K562 (cell line): ENCODE measurements at regions not wholly inside any gene's neighbourhood (a gene's known extent, or its start where the extent isn't known, plus 50 kb on each side); places are given as distances from the start of the nearest gene placed in this dataset.

Experiments used
- EHMT2 ChIP-seq: fragments of 450-650 bp; IDR thresholded peaks from 2 replicates; pipeline ENCODE4 v1.6.1; 2018; ENCODE audit warnings: antibody characterized with exemption
- NRF1 ChIP-seq, 2 experiments: fragments of 450-650 bp; IDR thresholded peaks in 1 of 2; conservative IDR thresholded peaks in 1 of 2; 2 replicates each; pipeline ENCODE4 v1.6.1; 2014; ENCODE audit warnings: mild to moderate bottlenecking in 2 of 2
- ZFP30 ChIP-seq: fragments of 250-450 bp; sonication (Bioruptor Pico); IDR thresholded peaks from 2 replicates; pipeline ENCODE4 v1.8.0; 2022; ENCODE audit warnings: moderate library complexity, mild to moderate bottlenecking, inconsistent platforms, borderline replicate concordance
- ZNF644 ChIP-seq: fragments of 200-800 bp; sonication (Bioruptor generic); IDR thresholded peaks from 2 replicates; pipeline ENCODE4 v1.6.1; 2016; ENCODE audit warnings: low read depth, missing genetic modification characterization, missing compliant biosample characterization
- TF ChIP-seq, protein P1 (sequence below), 2 experiments: fragments of 450-650 bp; IDR thresholded peaks; 2 replicates each; pipeline ENCODE4 v1.6.1; 2016; ENCODE audit warnings: mild to moderate bottlenecking in 2 of 2, borderline replicate concordance in 1 of 2, low read depth in 1 of 2, moderate library complexity in 1 of 2
- TF ChIP-seq, protein P2 (sequence below): fragments of 200-400 bp; formaldehyde crosslinking; IDR thresholded peaks from 2 replicates; pipeline ENCODE4 v1.6.1; 2017; ENCODE audit warnings: mild to moderate bottlenecking, low read depth, low read length, moderate library complexity

- TF ChIP-seq ZNF644 (tag), result no peak
- TF ChIP-seq, protein P1, sequence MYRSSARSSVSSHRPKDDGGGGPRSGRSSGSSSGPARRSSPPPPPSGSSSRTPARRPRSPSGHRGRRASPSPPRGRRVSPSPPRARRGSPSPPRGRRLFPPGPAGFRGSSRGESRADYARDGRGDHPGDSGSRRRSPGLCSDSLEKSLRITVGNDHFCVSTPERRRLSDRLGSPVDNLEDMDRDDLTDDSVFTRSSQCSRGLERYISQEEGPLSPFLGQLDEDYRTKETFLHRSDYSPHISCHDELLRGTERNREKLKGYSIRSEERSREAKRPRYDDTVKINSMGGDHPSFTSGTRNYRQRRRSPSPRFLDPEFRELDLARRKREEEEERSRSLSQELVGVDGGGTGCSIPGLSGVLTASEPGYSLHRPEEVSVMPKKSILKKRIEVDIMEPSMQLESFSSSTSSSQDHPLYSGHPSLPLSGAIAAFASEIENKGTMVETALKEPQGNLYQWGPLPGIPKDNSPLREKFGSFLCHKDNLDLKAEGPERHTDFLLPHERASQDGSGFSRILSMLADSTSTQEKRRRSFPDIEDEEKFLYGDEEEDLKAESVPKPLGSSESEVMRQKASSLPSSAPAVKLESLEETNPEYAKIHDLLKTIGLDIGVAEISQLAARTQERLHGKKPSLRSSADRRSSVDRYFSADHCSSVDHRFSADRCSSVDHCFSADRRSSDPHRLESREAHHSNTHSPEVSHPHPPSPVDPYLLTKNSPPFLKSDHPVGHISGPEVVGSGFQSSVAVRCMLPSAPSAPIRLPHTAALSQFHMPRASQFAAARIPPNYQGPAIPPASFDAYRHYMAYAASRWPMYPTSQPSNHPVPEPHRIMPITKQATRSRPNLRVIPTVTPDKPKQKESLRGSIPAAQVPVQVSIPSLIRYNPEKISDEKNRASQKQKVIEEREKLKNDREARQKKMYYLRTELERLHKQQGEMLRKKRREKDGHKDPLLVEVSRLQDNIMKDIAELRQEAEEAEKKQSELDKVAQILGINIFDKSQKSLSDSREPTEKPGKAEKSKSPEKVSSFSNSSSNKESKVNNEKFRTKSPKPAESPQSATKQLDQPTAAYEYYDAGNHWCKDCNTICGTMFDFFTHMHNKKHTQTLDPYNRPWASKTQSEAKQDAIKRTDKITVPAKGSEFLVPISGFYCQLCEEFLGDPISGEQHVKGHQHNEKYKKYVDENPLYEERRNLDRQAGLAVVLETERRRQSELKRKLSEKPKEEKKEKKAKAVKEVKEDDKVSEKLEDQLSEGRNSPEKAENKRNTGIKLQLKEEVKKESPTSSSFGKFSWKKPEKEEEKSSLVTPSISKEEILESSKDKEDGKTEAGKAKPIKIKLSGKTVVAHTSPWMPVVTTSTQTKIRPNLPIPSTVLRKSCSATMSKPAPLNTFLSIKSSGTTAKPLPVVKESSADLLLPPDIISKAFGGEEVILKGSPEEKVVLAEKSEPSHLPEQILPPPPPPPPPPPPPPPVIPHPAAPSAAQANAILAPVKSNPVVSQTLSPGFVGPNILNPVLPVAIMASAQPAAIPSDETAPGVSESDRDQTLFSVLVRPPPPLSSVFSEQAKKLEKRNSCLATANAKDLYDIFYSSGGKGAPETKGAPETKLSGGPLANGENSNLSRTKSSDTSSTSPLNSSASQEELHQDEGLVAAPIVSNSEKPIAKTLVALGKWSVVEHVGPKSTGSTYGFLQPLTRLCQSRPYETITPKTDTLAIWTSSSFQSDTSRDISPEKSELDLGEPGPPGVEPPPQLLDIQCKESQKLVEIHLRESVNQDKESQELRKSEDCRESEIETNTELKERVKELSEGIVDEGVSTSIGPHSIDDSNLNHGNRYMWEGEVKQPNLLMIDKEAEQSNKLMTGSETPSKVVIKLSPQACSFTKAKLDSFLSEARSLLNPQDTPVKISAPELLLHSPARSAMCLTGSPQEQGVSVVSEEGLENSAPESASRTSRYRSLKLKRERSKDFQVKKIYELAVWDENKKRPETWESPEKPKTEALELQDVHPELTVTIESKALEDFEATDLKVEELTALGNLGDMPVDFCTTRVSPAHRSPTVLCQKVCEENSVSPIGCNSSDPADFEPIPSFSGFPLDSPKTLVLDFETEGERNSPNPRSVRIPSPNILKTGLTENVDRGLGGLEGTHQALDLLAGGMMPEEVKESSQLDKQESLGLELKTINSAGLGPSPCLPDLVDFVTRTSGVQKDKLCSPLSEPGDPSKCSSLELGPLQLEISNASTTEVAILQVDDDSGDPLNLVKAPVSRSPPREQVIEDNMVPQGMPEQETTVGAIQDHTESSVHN (IDR thresholded peaks at IDR 0.05; ENCODE audit: borderline replicate concordance in 1 of 2, low read depth in 1 of 2), result no peak
- TF ChIP-seq, protein P2, sequence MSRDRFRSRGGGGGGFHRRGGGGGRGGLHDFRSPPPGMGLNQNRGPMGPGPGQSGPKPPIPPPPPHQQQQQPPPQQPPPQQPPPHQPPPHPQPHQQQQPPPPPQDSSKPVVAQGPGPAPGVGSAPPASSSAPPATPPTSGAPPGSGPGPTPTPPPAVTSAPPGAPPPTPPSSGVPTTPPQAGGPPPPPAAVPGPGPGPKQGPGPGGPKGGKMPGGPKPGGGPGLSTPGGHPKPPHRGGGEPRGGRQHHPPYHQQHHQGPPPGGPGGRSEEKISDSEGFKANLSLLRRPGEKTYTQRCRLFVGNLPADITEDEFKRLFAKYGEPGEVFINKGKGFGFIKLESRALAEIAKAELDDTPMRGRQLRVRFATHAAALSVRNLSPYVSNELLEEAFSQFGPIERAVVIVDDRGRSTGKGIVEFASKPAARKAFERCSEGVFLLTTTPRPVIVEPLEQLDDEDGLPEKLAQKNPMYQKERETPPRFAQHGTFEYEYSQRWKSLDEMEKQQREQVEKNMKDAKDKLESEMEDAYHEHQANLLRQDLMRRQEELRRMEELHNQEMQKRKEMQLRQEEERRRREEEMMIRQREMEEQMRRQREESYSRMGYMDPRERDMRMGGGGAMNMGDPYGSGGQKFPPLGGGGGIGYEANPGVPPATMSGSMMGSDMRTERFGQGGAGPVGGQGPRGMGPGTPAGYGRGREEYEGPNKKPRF, result no peak
- no peak for TF ChIP-seq ZFP30 (CRISPR knock-in tag)
- TF ChIP-seq EHMT2, result no peak
- TF ChIP-seq NRF1 (conservative IDR thresholded peaks at IDR 0.05 in 1 of 2, IDR thresholded peaks at IDR 0.05 in 1 of 2), result no peak
Observed at GRCh38 chr2:16168506-16169264, 228.3 kb downstream of the MYCN start (continued).
